Heart right ventricle (tissue), 16 donors: ENCODE measurements at regions not wholly inside any gene's neighbourhood (a gene's known extent, or its start where the extent isn't known, plus 50 kb on each side); places are given as distances from the start of the nearest gene placed in this dataset.
A peak's percentile ranks its signal among the peaks of the same experiment; 100 is the strongest.

Source experiments
- ATAC-seq, 8 donors: fragments of 200-7000 bp; cut with Tn5 transposase; one replicate each; pipeline ENCODE4 v1.9.1; 2020; ENCODE audit warnings: mild to moderate bottlenecking in 8 of 8, moderate library complexity in 8 of 8, moderate number of reproducible peaks in 1 of 8
- DNase-seq, 2 donors: peaks; one replicate each; pipeline ENCODE4 v3.0.0-alpha.2; 2020
- H3K27ac ChIP-seq, 10 donors: fragments of 200-600 bp; sonication (generic) in 2 of 10; one replicate each; pipeline versions ENCODE4 v1.5.0 to v1.8.0; 2020 to 2022; ENCODE audit warnings: mild to moderate bottlenecking in 3 of 10
- H3K27me3 ChIP-seq, 7 donors: fragments of 200-600 bp; one replicate each; pipeline ENCODE4 v1.8.0; 2021 to 2022; ENCODE audit warnings: mild to moderate bottlenecking in 2 of 7
- H3K36me3 ChIP-seq, 9 donors: fragments of 200-600 bp; sonication (generic) in 1 of 9; one replicate each; pipeline versions ENCODE4 v1.5.0 to v1.8.0; 2020 to 2022; ENCODE audit warnings: mild to moderate bottlenecking in 2 of 9
- H3K4me1 ChIP-seq, 9 donors: fragments of 200-600 bp; sonication (generic) in 1 of 9; one replicate each; pipeline versions ENCODE4 v1.5.0 to v1.8.0; 2020 to 2022; ENCODE audit warnings: mild to moderate bottlenecking in 4 of 9
- H3K4me3 ChIP-seq, 10 donors: fragments of 200-600 bp; sonication (generic) in 2 of 10; one replicate each; pipeline versions ENCODE4 v1.5.0 to v1.8.0; 2020 to 2022; ENCODE audit warnings: mild to moderate bottlenecking in 7 of 10, moderate library complexity in 2 of 10
- H3K9me3 ChIP-seq, 11 donors: fragments of 200-600 bp in 10 of 11; sonication (generic) in 2 of 11; one replicate each; pipeline versions ENCODE4 v1.5.0 to v1.8.0; 2013 to 2022; ENCODE audit warnings: mild to moderate bottlenecking in 2 of 11, control low read depth in 1 of 11, moderate library complexity in 1 of 11
- WGBS, 2 donors: extraction: QIAGEN DNeasy Blood & Tissue Kit; methylation state at CpG; one replicate each; pipeline ENCODE4 v1.1.7; 2013; ENCODE audit warnings: inconsistent platforms in 1 of 2; 5-methylcytosine and 5-hydroxymethylcytosine counted together
- intact Hi-C, 10 donors: fragments of 100-400 bp; cut with DNase I; formaldehyde crosslinking; loops; one replicate each; pipeline versions ENCODE4 v1.11.1 to v1.14.2; 2022
- TF ChIP-seq, protein P1 (sequence below), 9 donors: fragments of 200-600 bp; sonication (generic) in 2 of 9; IDR thresholded peaks; one replicate each; pipeline versions ENCODE4 v1.5.0 to v1.8.0; 2021 to 2022; ENCODE audit warnings: antibody characterized with exemption in 9 of 9, mild to moderate bottlenecking in 5 of 9, moderate library complexity in 1 of 9
- donor health status: Arrhythmogenic right ventricular cardiomyopathy.
- donor health status: ischemic (EF 13 %, LVEDD 7.1; RV severe dilation, severe dysfunction).
- donor health status: healthy with polysubstance abuse.
- donor health status: DM: no; HTN: yes; CAD: no.
- donor health status: DM: no; HTN: no; CAD: no.
- donor health status: ischemic (EF 25% LVEDD 6.9; RV normal size, moderate dysfunction).
- donor health status: ischemic (EF 25% LVEDD 5.7; RV mildly dilated, moderate dysfunction).
- donor health status: healthy.
- donor health status: DM: yes; HTN: yes; CAD: no.
- donor health status: Ischemic cardiomyopathy.
- donor health status: ischemic (EF 35%, LVEDD 5.7; RV mildly dilated, moderate dysfunction).
- donor health status: nonischemic (EF 11% LVEDD 7.7; RV severe dilation, severe dysfunction).
- donor health status: DM: yes; HTN: yes; CAD: no.
- donor health status: PGD.
- donor health status: ischemic (EF 29% LVEDD 5.4; RV normal size, mild dysfunction).
- donor health status: nonischemic (EF 23%, LVEDD 6.1; RV moderate dilation, normal function).

DNA sequence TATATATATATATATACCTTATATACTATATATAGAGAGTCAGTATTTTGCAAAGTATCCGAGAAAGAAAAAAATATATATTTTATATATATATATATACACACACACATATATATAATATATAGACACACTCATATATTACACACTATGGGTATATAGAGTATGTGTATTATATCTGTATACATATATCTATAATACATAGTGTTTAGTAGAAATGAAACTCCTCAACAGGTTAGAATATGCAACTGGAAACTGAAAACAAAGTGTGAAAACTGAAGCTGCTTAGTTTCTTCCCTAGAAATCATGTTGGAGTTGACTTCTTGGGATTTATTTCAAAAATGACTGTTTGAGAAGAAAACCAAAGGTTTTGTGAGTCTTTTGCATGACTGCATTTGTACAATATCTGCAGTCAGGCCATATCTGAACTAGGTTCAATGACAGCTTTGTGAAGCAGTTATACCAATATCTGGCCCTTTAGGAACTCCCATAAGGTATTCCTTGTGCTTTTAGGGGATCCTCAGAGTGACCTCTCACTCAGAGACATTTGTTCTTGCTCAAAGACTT, 284.1 kb downstream of the CASP12 start:
- no peak overlapping the region for H3K4me3 ChIP-seq
- H3K9me3 ChIP-seq: peaks cover 0 to 10% (median 0%) of the 10 kb centered on the region in 11 donors
- TF ChIP-seq, protein P1, sequence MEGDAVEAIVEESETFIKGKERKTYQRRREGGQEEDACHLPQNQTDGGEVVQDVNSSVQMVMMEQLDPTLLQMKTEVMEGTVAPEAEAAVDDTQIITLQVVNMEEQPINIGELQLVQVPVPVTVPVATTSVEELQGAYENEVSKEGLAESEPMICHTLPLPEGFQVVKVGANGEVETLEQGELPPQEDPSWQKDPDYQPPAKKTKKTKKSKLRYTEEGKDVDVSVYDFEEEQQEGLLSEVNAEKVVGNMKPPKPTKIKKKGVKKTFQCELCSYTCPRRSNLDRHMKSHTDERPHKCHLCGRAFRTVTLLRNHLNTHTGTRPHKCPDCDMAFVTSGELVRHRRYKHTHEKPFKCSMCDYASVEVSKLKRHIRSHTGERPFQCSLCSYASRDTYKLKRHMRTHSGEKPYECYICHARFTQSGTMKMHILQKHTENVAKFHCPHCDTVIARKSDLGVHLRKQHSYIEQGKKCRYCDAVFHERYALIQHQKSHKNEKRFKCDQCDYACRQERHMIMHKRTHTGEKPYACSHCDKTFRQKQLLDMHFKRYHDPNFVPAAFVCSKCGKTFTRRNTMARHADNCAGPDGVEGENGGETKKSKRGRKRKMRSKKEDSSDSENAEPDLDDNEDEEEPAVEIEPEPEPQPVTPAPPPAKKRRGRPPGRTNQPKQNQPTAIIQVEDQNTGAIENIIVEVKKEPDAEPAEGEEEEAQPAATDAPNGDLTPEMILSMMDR (IDR thresholded peaks at IDR 0.05): no peak
- no peak overlapping the region for H3K27ac ChIP-seq
- WGBS, 2 donors: 94 to 96% methylated on average over 1 of the region's 1 CpG
- intact Hi-C loops: no loop called here
- ATAC-seq (no peak), DNase-seq (no peak)
- H3K36me3 ChIP-seq: no peaks in the 10 kb centered on the region
- H3K4me1 ChIP-seq: peaks cover 0 to 20% (median 11%) of the 10 kb centered on the region in 9 donors
- no peaks in the 10 kb centered on the region for H3K27me3 ChIP-seq

DNA sequence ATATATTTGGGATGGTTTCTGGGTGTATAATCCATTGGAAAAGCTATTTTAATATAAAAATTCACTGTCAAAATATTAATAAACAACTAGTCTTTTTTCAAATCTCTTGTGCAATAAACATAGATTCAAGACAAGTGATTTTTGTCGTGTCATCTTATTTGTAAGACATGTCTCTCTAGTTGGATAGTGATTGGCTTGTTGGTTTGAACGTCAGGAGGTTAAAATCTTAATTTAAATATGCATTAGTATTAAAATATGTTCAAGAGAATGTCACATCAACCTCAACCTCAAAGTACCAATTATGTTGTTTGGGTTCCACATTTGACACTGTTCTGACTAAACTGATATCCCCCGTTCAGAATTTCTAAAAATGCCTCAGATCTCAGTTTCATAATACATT, 287.6 kb downstream of the CASP12 start:
- Histone ChIP-seq H3K4me1 (peaks cover 0 to 17% (median 11%) of the 10 kb centered on the region in 9 donors), H3K9me3 (peaks cover 0 to under 1% (median 0%) of the 10 kb centered on the region in 11 donors), H3K27me3 (no peaks in the 10 kb centered on the region), H3K27ac (no peak overlapping the region), H3K4me3 (no peak overlapping the region), H3K36me3 (no peaks in the 10 kb centered on the region)
- TF ChIP-seq, protein P1 (IDR thresholded peaks at IDR 0.05): no peak
- intact Hi-C loops: no loop called here
- DNase-seq: no peak
- WGBS, 2 donors: 90 to 95% methylated on average over 3 of the region's 3 CpGs
- ATAC-seq: no peak

DNA sequence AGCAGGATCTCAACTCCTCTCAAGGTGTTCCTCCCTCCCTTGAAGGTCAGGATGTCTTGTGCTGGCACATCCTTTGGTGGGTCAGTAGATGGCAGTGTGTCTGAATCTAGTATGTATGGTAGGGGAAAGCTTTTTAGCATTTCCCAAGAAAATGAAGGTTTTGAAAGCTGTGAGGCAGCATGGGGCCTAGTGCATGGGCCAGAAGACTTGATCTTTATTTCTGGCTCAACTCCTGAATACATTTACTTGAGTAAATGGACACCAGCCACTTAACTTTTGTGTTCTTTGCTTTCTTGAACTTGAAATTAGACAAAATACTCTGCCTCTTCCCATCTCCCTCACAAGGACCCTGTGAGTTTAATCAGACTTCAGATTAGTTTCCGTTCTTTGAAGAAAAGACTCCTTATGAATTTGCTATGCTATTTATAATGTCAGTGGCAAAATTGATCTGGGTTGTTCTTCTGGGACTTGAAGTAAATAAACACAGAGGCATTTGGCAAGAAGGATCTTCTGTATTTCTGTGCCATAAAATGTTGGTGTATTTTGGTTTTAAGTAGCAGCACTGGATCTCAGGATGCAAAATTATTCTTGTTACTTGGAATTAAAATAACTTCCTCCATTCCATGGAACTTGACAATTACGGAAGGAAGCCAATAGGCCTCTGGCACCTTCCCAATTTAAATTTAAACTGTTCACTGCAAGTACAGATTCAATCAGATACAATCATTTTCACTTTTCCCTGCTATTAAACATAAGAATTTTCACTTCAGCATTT, 288.8 kb downstream of the CASP12 start:
- peak; percentile 50 to 84 (median 82) for ATAC-seq
- peak in 1 of 2 donors; percentile 23 for DNase-seq
- TF ChIP-seq, protein P1 (IDR thresholded peaks at IDR 0.05): peak; percentile 25 to 84 (median 63)
- WGBS, 2 donors: 16 to 25% methylated on average over 2 of the region's 2 CpGs
- Histone ChIP-seq H3K4me3 (no peak overlapping the region), H3K27ac (peak overlapping the region in 6 of 10 donors; percentile 2 to 73 (median 30)), H3K36me3 (no peaks in the 10 kb centered on the region), H3K4me1 (peaks cover 0 to 17% (median 11%) of the 10 kb centered on the region in 9 donors), H3K27me3 (no peaks in the 10 kb centered on the region), H3K9me3 (peaks cover 0 to 6% (median 0%) of the 10 kb centered on the region in 11 donors)
- intact Hi-C loops: loop anchor here in 1 of 10 donors (5.0 kb wide), 1 partner anchor 1253 kb away; no protein-coding TSS in a partner anchor

DNA sequence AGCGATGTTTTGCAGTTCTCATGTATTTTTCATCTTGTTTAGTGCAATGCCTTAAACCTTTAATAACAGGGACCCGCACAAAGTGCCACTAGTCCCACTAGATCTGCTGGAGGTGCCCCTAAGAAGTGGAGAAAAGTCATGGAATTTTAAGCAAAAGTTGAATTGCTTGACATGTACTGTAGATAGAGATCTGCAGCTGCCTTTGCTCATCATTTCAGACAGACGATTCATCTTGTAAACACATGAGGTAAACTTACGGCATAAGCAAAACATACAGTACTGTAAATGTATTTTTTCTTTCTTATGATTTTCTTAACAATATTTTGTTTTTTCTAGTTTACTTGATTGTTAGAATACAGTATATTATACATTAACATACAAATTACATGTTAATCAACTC, 295.6 kb downstream of the CASP12 start:
- TF ChIP-seq, protein P1 (IDR thresholded peaks at IDR 0.05): no peak
- WGBS, 2 donors: 92% methylated on average over 4 of the region's 4 CpGs
- Histone ChIP-seq H3K4me1 (no peaks in the 10 kb centered on the region), H3K27me3 (no peaks in the 10 kb centered on the region), H3K4me3 (no peak overlapping the region), H3K27ac (no peak overlapping the region), H3K36me3 (no peaks in the 10 kb centered on the region), H3K9me3 (peaks cover 0 to 21% (median 7%) of the 10 kb centered on the region in 11 donors)
- intact Hi-C loops: no loop called here
- ATAC-seq: no peak
- no peak for DNase-seq
